Loucy (cell line): ENCODE measurements at regions not wholly inside any gene's neighbourhood (a gene's known extent, or its start where the extent isn't known, plus 50 kb on each side); places are given as distances from the start of the nearest gene placed in this dataset.

Experiments
- H2AFZ ChIP-seq: fragments of 200-600 bp; sonication (generic); 2 replicates; pipeline ENCODE4 v1.6.0; 2016; ENCODE audit warnings: antibody characterized with exemption, mild to moderate bottlenecking, low read length, moderate library complexity
- H3F3A ChIP-seq: fragments of 200-600 bp; 2 replicates; pipeline ENCODE4 v1.6.0; 2016; ENCODE audit warnings: antibody characterized with exemption, low read depth, mild to moderate bottlenecking
- H3K27me3 ChIP-seq: fragments of 200-600 bp; sonication (generic); 2 replicates; pipeline ENCODE4 v1.6.1; 2014; ENCODE audit warnings: low read length, mild to moderate bottlenecking; ENCODE audit not compliant: insufficient read depth, poor library complexity, severe bottlenecking
- H3K36me3 ChIP-seq: fragments of 200-600 bp; sonication (generic); 2 replicates; pipeline ENCODE4 v1.6.1; 2016; ENCODE audit warnings: low read length; ENCODE audit not compliant: insufficient read depth
- H3K4me1 ChIP-seq: fragments of 200-600 bp; sonication (generic); 2 replicates; pipeline ENCODE4 v1.5.1; 2014; ENCODE audit warnings: low read length, mild to moderate bottlenecking; ENCODE audit not compliant: insufficient read depth, poor library complexity, severe bottlenecking
- H3K4me2 ChIP-seq: fragments of 200-600 bp; sonication (generic); 2 replicates; pipeline ENCODE4 v1.6.0; 2014; ENCODE audit warnings: antibody characterized with exemption, low read length, low read depth, mild to moderate bottlenecking; ENCODE audit not compliant: poor library complexity, severe bottlenecking
- H3K4me3 ChIP-seq: fragments of 200-600 bp; sonication (generic); 2 replicates; pipeline ENCODE4 v1.5.1; 2014; ENCODE audit warnings: low read length, mild to moderate bottlenecking, mixed read lengths; ENCODE audit not compliant: poor library complexity, severe bottlenecking
- H3K79me2 ChIP-seq: fragments of 200-600 bp; sonication (generic); 2 replicates; pipeline ENCODE4 v1.6.1; 2014; ENCODE audit warnings: low read length; ENCODE audit not compliant: insufficient read depth
- H3K9ac ChIP-seq: fragments of 200-600 bp; sonication (generic); 2 replicates; pipeline ENCODE4 v1.6.0; 2014; ENCODE audit warnings: mild to moderate bottlenecking, low read depth, low read length, moderate library complexity; ENCODE audit not compliant: poor library complexity, severe bottlenecking
- H3K9me2 ChIP-seq: fragments of 200-600 bp; sonication (generic); replicated peaks from 2 replicates; pipeline ENCODE4 v1.6.1; 2016; ENCODE audit warnings: low read depth, low read length, mixed read lengths
- H3K9me3 ChIP-seq: fragments of 200-600 bp; sonication (generic); 2 replicates; pipeline ENCODE4 v1.6.1; 2014; ENCODE audit warnings: mild to moderate bottlenecking, antibody characterized with exemption, low read length, low read depth; ENCODE audit not compliant: insufficient read depth
- H4K20me1 ChIP-seq: fragments of 200-600 bp; sonication (generic); 2 replicates; pipeline ENCODE4 v1.6.0; 2014; ENCODE audit warnings: antibody characterized with exemption, low read length, mild to moderate bottlenecking; ENCODE audit not compliant: insufficient read depth, poor library complexity, severe bottlenecking
- EZH2phosphoT487 ChIP-seq: fragments of 200-600 bp; IDR thresholded peaks from 2 replicates; pipeline ENCODE4 v1.6.1; 2018; ENCODE audit warnings: antibody characterized with exemption, mild to moderate bottlenecking, moderate library complexity, borderline replicate concordance
- TF ChIP-seq, protein P1 (sequence below): fragments of 200-600 bp; sonication (generic); conservative IDR thresholded peaks from 2 replicates; pipeline ENCODE4 v1.5.1; 2014; ENCODE audit warnings: mild to moderate bottlenecking, antibody characterized with exemption, low read length

DNA sequence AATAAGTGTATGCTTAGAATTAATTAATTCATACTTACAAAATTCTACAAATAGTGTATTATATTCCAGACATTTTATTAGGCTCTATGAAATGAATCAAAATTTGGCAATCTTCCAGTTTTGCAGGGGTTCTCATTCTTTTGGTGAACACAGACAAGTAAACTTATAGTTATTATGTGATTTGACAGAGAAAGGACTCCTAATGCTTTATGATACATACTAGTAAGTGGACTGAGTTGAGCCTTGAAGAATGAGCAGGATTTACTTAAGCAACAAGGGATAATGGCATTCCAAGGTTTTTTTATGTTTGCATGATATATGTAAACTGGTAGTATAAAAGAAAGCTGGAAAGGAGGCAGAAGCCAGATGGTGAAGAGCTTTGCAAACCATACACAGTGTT, 145.7 kb upstream of the FERD3L start:
- no peaks in the 10 kb centered on the region for H3F3A ChIP-seq
- no peaks in the 10 kb centered on the region for H3K4me1 ChIP-seq
- H2AFZ ChIP-seq = no peak overlapping the region
- no peaks in the 10 kb centered on the region for H3K79me2 ChIP-seq
- H3K4me3 ChIP-seq = no peak overlapping the region
- no peaks in the 10 kb centered on the region for H3K9me3 ChIP-seq
- no peak overlapping the region for H3K4me2 ChIP-seq
- H3K9me2 ChIP-seq = no peaks in the 10 kb centered on the region
- H4K20me1 ChIP-seq = no peaks in the 10 kb centered on the region
- no peak overlapping the region for H3K9ac ChIP-seq
- TF ChIP-seq, protein P1, sequence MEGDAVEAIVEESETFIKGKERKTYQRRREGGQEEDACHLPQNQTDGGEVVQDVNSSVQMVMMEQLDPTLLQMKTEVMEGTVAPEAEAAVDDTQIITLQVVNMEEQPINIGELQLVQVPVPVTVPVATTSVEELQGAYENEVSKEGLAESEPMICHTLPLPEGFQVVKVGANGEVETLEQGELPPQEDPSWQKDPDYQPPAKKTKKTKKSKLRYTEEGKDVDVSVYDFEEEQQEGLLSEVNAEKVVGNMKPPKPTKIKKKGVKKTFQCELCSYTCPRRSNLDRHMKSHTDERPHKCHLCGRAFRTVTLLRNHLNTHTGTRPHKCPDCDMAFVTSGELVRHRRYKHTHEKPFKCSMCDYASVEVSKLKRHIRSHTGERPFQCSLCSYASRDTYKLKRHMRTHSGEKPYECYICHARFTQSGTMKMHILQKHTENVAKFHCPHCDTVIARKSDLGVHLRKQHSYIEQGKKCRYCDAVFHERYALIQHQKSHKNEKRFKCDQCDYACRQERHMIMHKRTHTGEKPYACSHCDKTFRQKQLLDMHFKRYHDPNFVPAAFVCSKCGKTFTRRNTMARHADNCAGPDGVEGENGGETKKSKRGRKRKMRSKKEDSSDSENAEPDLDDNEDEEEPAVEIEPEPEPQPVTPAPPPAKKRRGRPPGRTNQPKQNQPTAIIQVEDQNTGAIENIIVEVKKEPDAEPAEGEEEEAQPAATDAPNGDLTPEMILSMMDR = no peak
- no peak for TF ChIP-seq EZH2phosphoT487
- H3K27me3 ChIP-seq = no peaks in the 10 kb centered on the region
- no peaks in the 10 kb centered on the region for H3K36me3 ChIP-seq

DNA sequence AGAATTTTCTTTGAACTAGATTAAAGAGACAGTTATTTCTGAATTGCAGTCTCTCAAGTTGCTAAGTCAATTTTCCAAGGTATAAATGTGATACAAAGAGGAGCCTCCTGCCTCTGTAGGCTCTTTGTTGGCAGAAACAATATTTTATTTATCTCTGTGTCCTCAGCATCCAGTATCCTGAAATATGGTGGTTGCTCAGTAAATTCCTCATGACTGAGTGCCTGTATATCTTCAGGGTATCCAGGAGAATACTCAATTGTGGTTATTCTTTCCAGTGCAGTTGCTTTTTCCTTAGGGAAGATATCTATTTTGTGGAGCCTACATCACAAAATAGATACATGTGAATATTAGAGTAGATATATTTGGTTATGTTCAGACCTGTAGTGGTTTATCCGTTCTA, 144.8 kb upstream of the FERD3L start:
- H3K79me2 ChIP-seq = no peaks in the 10 kb centered on the region
- no peak overlapping the region for H3K4me3 ChIP-seq
- H3K4me1 ChIP-seq = no peaks in the 10 kb centered on the region
- H4K20me1 ChIP-seq = no peaks in the 10 kb centered on the region
- H3K9me3 ChIP-seq = no peaks in the 10 kb centered on the region
- H3F3A ChIP-seq = no peaks in the 10 kb centered on the region
- no peaks in the 10 kb centered on the region for H3K9me2 ChIP-seq
- no peaks in the 10 kb centered on the region for H3K27me3 ChIP-seq
- H3K4me2 ChIP-seq = no peak overlapping the region
- no peak for TF ChIP-seq EZH2phosphoT487
- TF ChIP-seq, protein P1 = no peak
- H3K9ac ChIP-seq = no peak overlapping the region
- no peak overlapping the region for H2AFZ ChIP-seq
- H3K36me3 ChIP-seq = no peaks in the 10 kb centered on the region

DNA sequence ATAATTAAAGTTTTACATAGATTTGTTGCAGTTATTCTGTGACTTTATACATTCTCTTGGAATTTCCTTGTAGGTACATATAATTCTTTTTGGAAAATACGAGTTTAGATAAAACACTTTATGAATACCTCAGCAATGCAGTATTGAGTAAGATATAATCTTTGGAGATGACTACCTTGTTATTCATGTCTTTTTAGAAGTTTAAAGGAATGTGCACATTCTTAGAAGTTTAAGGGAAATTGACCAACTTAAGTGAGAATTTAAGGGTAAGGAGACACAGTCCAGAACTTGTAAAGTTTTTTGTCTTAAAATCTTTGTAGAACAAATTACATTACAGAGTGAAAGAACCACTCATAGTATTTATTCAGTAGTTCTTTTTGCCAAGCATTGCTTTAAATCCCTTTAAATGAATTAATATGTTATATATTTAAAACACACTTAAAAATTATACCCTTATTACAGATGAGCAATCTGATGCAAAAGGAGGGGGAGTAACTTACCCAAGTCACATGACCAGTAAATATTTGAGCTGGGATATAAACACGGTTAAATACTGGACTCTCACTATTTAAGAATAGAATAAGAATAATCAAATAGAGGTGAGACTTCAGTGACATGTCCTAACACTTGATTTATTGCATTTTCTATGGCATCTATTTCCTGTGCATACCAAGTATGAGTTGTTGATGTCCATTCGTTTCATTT, 139.5 kb upstream of the FERD3L start:
- Histone ChIP-seq H3K4me1 (no peaks in the 10 kb centered on the region), H3K4me3 (no peak overlapping the region), H3K9ac (no peak overlapping the region), H3K36me3 (no peaks in the 10 kb centered on the region), H3K79me2 (no peaks in the 10 kb centered on the region), H3K9me2 (no peaks in the 10 kb centered on the region), H2AFZ (no peak overlapping the region), H3F3A (no peaks in the 10 kb centered on the region), H3K4me2 (no peak overlapping the region), H3K27me3 (no peaks in the 10 kb centered on the region), H4K20me1 (no peaks in the 10 kb centered on the region), H3K9me3 (no peaks in the 10 kb centered on the region)
- TF ChIP-seq, protein P1 = no peak
- no peak for TF ChIP-seq EZH2phosphoT487
